Panc1 (cell line): ENCODE measurements at regions not wholly inside any gene's neighbourhood (a gene's known extent, or its start where the extent isn't known, plus 50 kb on each side); places are given as distances from the start of the nearest gene placed in this dataset.

Experiments used
- POLR2AphosphoS5 ChIP-seq: IDR thresholded peaks from 2 replicates; pipeline ENCODE4 v1.6.1; 2012; ENCODE audit warnings: mild to moderate bottlenecking, low read depth, low read length, moderate library complexity
- SIN3A ChIP-seq: IDR thresholded peaks from 2 replicates; pipeline ENCODE4 v1.6.1; 2012; ENCODE audit warnings: low read depth, mild to moderate bottlenecking, low read length, moderate library complexity, borderline replicate concordance; ENCODE audit not compliant: insufficient read depth
- TCF7L2 ChIP-seq: IDR thresholded peaks from 2 replicates; pipeline ENCODE4 v1.6.1; 2011; ENCODE audit warnings: mild to moderate bottlenecking, low read depth, low read length, inconsistent platforms
- TF ChIP-seq, protein P1 (sequence below): fragments of 450-650 bp; IDR thresholded peaks from 2 replicates; pipeline ENCODE4 v1.5.1; 2017; ENCODE audit warnings: mild to moderate bottlenecking
- TF ChIP-seq, protein P2 (sequence below), 2 experiments: IDR thresholded peaks; 2 replicates each; pipeline ENCODE4 v1.6.1; 2011 to 2012; ENCODE audit warnings: low read depth in 2 of 2, control low read depth in 1 of 2, low read length in 1 of 2, mild to moderate bottlenecking in 1 of 2, moderate library complexity in 1 of 2; ENCODE audit not compliant: insufficient read depth in 1 of 2

- TF ChIP-seq, protein P1, sequence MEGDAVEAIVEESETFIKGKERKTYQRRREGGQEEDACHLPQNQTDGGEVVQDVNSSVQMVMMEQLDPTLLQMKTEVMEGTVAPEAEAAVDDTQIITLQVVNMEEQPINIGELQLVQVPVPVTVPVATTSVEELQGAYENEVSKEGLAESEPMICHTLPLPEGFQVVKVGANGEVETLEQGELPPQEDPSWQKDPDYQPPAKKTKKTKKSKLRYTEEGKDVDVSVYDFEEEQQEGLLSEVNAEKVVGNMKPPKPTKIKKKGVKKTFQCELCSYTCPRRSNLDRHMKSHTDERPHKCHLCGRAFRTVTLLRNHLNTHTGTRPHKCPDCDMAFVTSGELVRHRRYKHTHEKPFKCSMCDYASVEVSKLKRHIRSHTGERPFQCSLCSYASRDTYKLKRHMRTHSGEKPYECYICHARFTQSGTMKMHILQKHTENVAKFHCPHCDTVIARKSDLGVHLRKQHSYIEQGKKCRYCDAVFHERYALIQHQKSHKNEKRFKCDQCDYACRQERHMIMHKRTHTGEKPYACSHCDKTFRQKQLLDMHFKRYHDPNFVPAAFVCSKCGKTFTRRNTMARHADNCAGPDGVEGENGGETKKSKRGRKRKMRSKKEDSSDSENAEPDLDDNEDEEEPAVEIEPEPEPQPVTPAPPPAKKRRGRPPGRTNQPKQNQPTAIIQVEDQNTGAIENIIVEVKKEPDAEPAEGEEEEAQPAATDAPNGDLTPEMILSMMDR, result no peak; the same call in 1 of the 2 replicates
- TF ChIP-seq, protein P2, sequence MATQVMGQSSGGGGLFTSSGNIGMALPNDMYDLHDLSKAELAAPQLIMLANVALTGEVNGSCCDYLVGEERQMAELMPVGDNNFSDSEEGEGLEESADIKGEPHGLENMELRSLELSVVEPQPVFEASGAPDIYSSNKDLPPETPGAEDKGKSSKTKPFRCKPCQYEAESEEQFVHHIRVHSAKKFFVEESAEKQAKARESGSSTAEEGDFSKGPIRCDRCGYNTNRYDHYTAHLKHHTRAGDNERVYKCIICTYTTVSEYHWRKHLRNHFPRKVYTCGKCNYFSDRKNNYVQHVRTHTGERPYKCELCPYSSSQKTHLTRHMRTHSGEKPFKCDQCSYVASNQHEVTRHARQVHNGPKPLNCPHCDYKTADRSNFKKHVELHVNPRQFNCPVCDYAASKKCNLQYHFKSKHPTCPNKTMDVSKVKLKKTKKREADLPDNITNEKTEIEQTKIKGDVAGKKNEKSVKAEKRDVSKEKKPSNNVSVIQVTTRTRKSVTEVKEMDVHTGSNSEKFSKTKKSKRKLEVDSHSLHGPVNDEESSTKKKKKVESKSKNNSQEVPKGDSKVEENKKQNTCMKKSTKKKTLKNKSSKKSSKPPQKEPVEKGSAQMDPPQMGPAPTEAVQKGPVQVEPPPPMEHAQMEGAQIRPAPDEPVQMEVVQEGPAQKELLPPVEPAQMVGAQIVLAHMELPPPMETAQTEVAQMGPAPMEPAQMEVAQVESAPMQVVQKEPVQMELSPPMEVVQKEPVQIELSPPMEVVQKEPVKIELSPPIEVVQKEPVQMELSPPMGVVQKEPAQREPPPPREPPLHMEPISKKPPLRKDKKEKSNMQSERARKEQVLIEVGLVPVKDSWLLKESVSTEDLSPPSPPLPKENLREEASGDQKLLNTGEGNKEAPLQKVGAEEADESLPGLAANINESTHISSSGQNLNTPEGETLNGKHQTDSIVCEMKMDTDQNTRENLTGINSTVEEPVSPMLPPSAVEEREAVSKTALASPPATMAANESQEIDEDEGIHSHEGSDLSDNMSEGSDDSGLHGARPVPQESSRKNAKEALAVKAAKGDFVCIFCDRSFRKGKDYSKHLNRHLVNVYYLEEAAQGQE (IDR thresholded peaks at IDR 0.05; ENCODE audit: insufficient read depth in 1 of 2, low read depth in 2 of 2, low read length in 1 of 2), result no peak
- no peak for TF ChIP-seq POLR2AphosphoS5
- no peak for TF ChIP-seq SIN3A
- no peak for TF ChIP-seq TCF7L2
Observed at GRCh38 chrX:95056901-95057300, 1382.9 kb downstream of the FAM133A start.
